GM12878 (cell line): ENCODE measurements at regions not wholly inside any gene's neighbourhood (a gene's known extent, or its start where the extent isn't known, plus 50 kb on each side); places are given as distances from the start of the nearest gene placed in this dataset.

Source experiments
- ATAC-seq: fragments of 200-7000 bp; cut with Tn5 transposase; 3 replicates; pipeline ENCODE4 v1.9.1; 2020; ENCODE audit warnings: mild to moderate bottlenecking, moderate library complexity
- BruUV-seq: library from RNA; stranded (reverse); fragments of 400-500 nt; replicated peaks from 2 replicates; lab custom pipeline; 2021; lab: Mats Ljungman, UMichigan
- CTCF ChIA-PET: fragments of 300-600 bp; sonication (Branson Sonifier 250); formaldehyde crosslinking; extraction: SDS; loops from one replicate; lab custom pipeline; 2021; ENCODE audit warnings: inconsistent platforms; lab: Yijun Ruan, JAX
- POLR2A ChIA-PET: fragments of 350-600 bp; formaldehyde crosslinking; extraction: SDS; loops from one replicate; lab custom pipeline; 2021; ENCODE audit warnings: inconsistent platforms; lab: Charles Lee
- RAD21 ChIA-PET: fragments of 300-600 bp; sonication (Branson Sonifier 250); formaldehyde crosslinking; loops from one replicate; lab custom pipeline; 2023; ENCODE audit warnings: antibody characterized with exemption; ENCODE audit not compliant: unreplicated experiment; lab: Charles Lee
- SMC1A ChIA-PET: fragments of 300-600 bp; sonication (Branson Sonifier 250); formaldehyde crosslinking; loops from one replicate; lab custom pipeline; 2023; ENCODE audit not compliant: unreplicated experiment, uncharacterized antibody; lab: Charles Lee
- DNase-seq: peaks from one replicate; pipeline ENCODE4 v3.0.0-alpha.2; 2011; ENCODE audit warnings: low read depth, low spot score
- FAIRE-seq: peaks from 3 replicates; lab custom pipeline; 2011; peaks lifted over from hg19 to GRCh38; lab: Jason Lieb, UNC
- H2AFZ ChIP-seq: 2 replicates; pipeline ENCODE4 v1.6.0; 2011; ENCODE audit warnings: low read depth, low read length, control low read depth; ENCODE audit not compliant: control insufficient read depth
- H3K27ac ChIP-seq: 2 replicates; pipeline ENCODE4 v1.5.1; 2011; ENCODE audit warnings: control low read depth; ENCODE audit not compliant: control insufficient read depth, insufficient read depth
- H3K27me3 ChIP-seq, 2 experiments: replicated peaks in 1 of 2; 2 replicates each; pipeline versions ENCODE4 v1.6.0 to v1.6.1; 2011; ENCODE audit warnings: low read length in 1 of 2; ENCODE audit not compliant: control insufficient read depth in 2 of 2, insufficient read depth in 2 of 2
- H3K36me3 ChIP-seq, 2 experiments: 2 replicates each; pipeline ENCODE4 v1.5.1; 2011; ENCODE audit warnings: low read length in 1 of 2; ENCODE audit not compliant: control insufficient read depth in 2 of 2, insufficient read depth in 2 of 2
- H3K4me1 ChIP-seq: 2 replicates; pipeline ENCODE4 v1.6.1; 2011; ENCODE audit warnings: mild to moderate bottlenecking, low read length, moderate library complexity, mixed read lengths; ENCODE audit not compliant: control insufficient read depth, insufficient read depth
- H3K4me2 ChIP-seq: 2 replicates; pipeline ENCODE4 v1.6.0; 2011; ENCODE audit warnings: control low read depth; ENCODE audit not compliant: control insufficient read depth, insufficient read depth
- H3K4me3 ChIP-seq: fragments of 200-600 bp; sonication (generic); 2 replicates; pipeline ENCODE4 v1.5.1; 2016
- H3K79me2 ChIP-seq: 2 replicates; pipeline ENCODE4 v1.6.0; 2011; ENCODE audit warnings: low read length; ENCODE audit not compliant: control insufficient read depth, insufficient read depth
- H3K9ac ChIP-seq: 2 replicates; pipeline ENCODE4 v1.8.0; 2011; ENCODE audit warnings: low read length, control low read depth, mixed read lengths; ENCODE audit not compliant: control insufficient read depth, insufficient read depth
- H3K9me3 ChIP-seq: replicated peaks from 3 replicates; pipeline ENCODE4 v1.5.1; 2011; ENCODE audit warnings: mild to moderate bottlenecking, low read length; ENCODE audit not compliant: control insufficient read depth, insufficient read depth
- H4K20me1 ChIP-seq: 2 replicates; pipeline ENCODE4 v1.6.0; 2011; ENCODE audit not compliant: control insufficient read depth, insufficient read depth
- ASH2L ChIP-seq: fragments of 300-600, 200-600 bp; sonication (generic); IDR thresholded peaks from 2 replicates; pipeline ENCODE4 v1.6.1; 2017; ENCODE audit warnings: low read depth, mild to moderate bottlenecking, borderline replicate concordance
- BRCA1 ChIP-seq: IDR thresholded peaks from 2 replicates; pipeline ENCODE4 v1.6.1; 2011; ENCODE audit warnings: low read depth, low read length, improper control_type of control experiment
- FOS ChIP-seq: IDR thresholded peaks from 3 replicates; pipeline ENCODE4 v1.6.1; 2011; ENCODE audit warnings: borderline replicate concordance; ENCODE audit not compliant: insufficient read length; ENCODE audit errors: extremely low read depth
- FOXK2 ChIP-seq: fragments of 450-650 bp; IDR thresholded peaks from 2 replicates; pipeline ENCODE4 v1.6.1; 2017; ENCODE audit warnings: mild to moderate bottlenecking, moderate library complexity
- IKZF2 ChIP-seq, 2 experiments: fragments of 450-650 bp; IDR thresholded peaks; 2 replicates each; pipeline ENCODE4 v1.6.1; 2017; ENCODE audit warnings: mild to moderate bottlenecking in 2 of 2, moderate library complexity in 2 of 2
- JUNB ChIP-seq: IDR thresholded peaks from 2 replicates; pipeline ENCODE4 v1.6.1; 2016; ENCODE audit warnings: antibody characterized with exemption, mild to moderate bottlenecking
- POLR2A ChIP-seq: IDR thresholded peaks from 2 replicates; pipeline ENCODE4 v1.6.1; 2011; ENCODE audit warnings: low read depth, mild to moderate bottlenecking, low read length
- SPI1 ChIP-seq: IDR thresholded peaks from 2 replicates; pipeline ENCODE4 v1.6.1; 2011; ENCODE audit warnings: low read depth, mild to moderate bottlenecking, low read length, moderate library complexity, borderline replicate concordance; ENCODE audit not compliant: insufficient read depth
- TAF1 ChIP-seq: IDR thresholded peaks from 2 replicates; pipeline ENCODE4 v1.6.1; 2011; ENCODE audit warnings: mild to moderate bottlenecking, low read depth, low read length, borderline replicate concordance
- TCF12 ChIP-seq: IDR thresholded peaks from 2 replicates; pipeline ENCODE4 v1.6.1; 2011; ENCODE audit warnings: low read depth, mild to moderate bottlenecking, low read length
- YBX1 ChIP-seq: fragments of 450-650 bp; IDR thresholded peaks from 2 replicates; pipeline ENCODE4 v1.6.1; 2016; ENCODE audit warnings: antibody characterized with exemption
- ZNF622 ChIP-seq: fragments of 450-650 bp; IDR thresholded peaks from 2 replicates; pipeline ENCODE4 v1.6.1; 2017; ENCODE audit warnings: mild to moderate bottlenecking, inconsistent platforms
- WGBS: methylation state at CpG from one replicate; pipeline ENCODE4 v1.1.6; 2016; ENCODE audit warnings: low lambda C conversion rate; ENCODE audit not compliant: insufficient replicate concordance, insufficient coverage; ENCODE audit errors: missing lambda C conversion rate; 5-methylcytosine and 5-hydroxymethylcytosine counted together
- in situ Hi-C: fragments of 300-500 bp; cut with MboI; formaldehyde crosslinking; loops from 9 replicates; pipeline ENCODE4 v1.14.3; 2018; ENCODE audit warnings: mixed read lengths
- intact Hi-C: fragments of 100-400 bp; cut with micrococcal nuclease; formaldehyde crosslinking; loops from one replicate; pipeline ENCODE4 v1.14.2; 2022; ENCODE audit not compliant: unreplicated experiment
- TF ChIP-seq, protein P1 (sequence below): IDR thresholded peaks from 2 replicates; pipeline ENCODE4 v1.6.1; 2012; ENCODE audit warnings: improper control_type of control experiment, low read depth, low read length; ENCODE audit not compliant: insufficient replicate concordance
- TF ChIP-seq, protein P2 (sequence below): fragments of 450-650 bp; IDR thresholded peaks from 2 replicates; pipeline ENCODE4 v1.6.1; 2017; ENCODE audit warnings: mild to moderate bottlenecking, low read depth, inconsistent platforms; ENCODE audit not compliant: poor library complexity, severe bottlenecking
- TF ChIP-seq, protein P3 (sequence below): IDR thresholded peaks from 2 replicates; pipeline ENCODE4 v1.6.1; 2011; ENCODE audit warnings: low read depth, mild to moderate bottlenecking, low read length, moderate library complexity, borderline replicate concordance; ENCODE audit errors: extremely low read depth

DNA sequence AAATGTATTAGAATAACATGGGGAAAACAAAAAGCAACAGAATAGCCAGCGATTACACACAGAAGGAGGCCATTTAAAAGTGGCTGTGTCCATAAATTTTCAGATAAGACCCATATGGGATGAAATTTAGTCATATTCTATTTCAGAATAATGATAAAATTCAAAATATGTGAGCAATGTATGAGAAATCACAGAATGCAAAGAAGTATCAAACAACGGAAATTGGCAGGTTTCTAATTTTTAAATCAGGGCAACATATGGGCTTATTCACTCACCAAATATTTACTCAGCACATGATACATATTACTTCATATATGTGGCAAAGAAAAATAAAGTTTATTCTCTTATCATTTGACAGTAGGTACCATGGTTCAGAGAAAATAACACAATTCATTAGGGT, 208.5 kb downstream of the GRB14 start (continued):
- TF ChIP-seq, protein P1, sequence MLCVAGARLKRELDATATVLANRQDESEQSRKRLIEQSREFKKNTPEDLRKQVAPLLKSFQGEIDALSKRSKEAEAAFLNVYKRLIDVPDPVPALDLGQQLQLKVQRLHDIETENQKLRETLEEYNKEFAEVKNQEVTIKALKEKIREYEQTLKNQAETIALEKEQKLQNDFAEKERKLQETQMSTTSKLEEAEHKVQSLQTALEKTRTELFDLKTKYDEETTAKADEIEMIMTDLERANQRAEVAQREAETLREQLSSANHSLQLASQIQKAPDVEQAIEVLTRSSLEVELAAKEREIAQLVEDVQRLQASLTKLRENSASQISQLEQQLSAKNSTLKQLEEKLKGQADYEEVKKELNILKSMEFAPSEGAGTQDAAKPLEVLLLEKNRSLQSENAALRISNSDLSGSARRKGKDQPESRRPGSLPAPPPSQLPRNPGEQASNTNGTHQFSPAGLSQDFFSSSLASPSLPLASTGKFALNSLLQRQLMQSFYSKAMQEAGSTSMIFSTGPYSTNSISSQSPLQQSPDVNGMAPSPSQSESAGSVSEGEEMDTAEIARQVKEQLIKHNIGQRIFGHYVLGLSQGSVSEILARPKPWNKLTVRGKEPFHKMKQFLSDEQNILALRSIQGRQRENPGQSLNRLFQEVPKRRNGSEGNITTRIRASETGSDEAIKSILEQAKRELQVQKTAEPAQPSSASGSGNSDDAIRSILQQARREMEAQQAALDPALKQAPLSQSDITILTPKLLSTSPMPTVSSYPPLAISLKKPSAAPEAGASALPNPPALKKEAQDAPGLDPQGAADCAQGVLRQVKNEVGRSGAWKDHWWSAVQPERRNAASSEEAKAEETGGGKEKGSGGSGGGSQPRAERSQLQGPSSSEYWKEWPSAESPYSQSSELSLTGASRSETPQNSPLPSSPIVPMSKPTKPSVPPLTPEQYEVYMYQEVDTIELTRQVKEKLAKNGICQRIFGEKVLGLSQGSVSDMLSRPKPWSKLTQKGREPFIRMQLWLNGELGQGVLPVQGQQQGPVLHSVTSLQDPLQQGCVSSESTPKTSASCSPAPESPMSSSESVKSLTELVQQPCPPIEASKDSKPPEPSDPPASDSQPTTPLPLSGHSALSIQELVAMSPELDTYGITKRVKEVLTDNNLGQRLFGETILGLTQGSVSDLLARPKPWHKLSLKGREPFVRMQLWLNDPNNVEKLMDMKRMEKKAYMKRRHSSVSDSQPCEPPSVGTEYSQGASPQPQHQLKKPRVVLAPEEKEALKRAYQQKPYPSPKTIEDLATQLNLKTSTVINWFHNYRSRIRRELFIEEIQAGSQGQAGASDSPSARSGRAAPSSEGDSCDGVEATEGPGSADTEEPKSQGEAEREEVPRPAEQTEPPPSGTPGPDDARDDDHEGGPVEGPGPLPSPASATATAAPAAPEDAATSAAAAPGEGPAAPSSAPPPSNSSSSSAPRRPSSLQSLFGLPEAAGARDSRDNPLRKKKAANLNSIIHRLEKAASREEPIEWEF, result no peak
- TF ChIP-seq ZNF622, result no peak
- TF ChIP-seq ASH2L, result no peak
- no peak for TF ChIP-seq TCF12
- TF ChIP-seq, protein P2, sequence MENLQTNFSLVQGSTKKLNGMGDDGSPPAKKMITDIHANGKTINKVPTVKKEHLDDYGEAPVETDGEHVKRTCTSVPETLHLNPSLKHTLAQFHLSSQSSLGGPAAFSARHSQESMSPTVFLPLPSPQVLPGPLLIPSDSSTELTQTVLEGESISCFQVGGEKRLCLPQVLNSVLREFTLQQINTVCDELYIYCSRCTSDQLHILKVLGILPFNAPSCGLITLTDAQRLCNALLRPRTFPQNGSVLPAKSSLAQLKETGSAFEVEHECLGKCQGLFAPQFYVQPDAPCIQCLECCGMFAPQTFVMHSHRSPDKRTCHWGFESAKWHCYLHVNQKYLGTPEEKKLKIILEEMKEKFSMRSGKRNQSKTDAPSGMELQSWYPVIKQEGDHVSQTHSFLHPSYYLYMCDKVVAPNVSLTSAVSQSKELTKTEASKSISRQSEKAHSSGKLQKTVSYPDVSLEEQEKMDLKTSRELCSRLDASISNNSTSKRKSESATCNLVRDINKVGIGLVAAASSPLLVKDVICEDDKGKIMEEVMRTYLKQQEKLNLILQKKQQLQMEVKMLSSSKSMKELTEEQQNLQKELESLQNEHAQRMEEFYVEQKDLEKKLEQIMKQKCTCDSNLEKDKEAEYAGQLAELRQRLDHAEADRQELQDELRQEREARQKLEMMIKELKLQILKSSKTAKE, result no peak
- no peak for TF ChIP-seq YBX1
- TF ChIP-seq, all 136 proteins: peak for 0

- ChIA-PET SMC1A (no interaction called here), CTCF (no interaction called here), POLR2A (no interaction called here), RAD21 (no interaction called here)
- Histone ChIP-seq H3K27me3 (no peaks in the 10 kb centered on the region; a peak in 1 of 4 replicates), H3K4me2 (no peak overlapping the region), H3K4me1 (no peaks in the 10 kb centered on the region), H2AFZ (no peak overlapping the region), H3K4me3 (no peak overlapping the region), H3K9ac (no peak overlapping the region), H3K27ac (no peak overlapping the region), H3K9me3 (no peaks in the 10 kb centered on the region), H3K79me2 (no peaks in the 10 kb centered on the region), H4K20me1 (no peaks in the 10 kb centered on the region), H3K36me3 (no peaks in the 10 kb centered on the region)
- in situ Hi-C loops, result no loop called here
- no peak for TF ChIP-seq TAF1
- TF ChIP-seq SPI1, result no peak
- no peak for TF ChIP-seq FOXK2
- TF ChIP-seq FOS, result no peak
- no peak for TF ChIP-seq BRCA1
- TF ChIP-seq JUNB, result no peak
- TF ChIP-seq IKZF2 (IDR thresholded peaks at IDR 0.05), result no peak
- no peak for TF ChIP-seq POLR2A
- TF ChIP-seq, protein P3, sequence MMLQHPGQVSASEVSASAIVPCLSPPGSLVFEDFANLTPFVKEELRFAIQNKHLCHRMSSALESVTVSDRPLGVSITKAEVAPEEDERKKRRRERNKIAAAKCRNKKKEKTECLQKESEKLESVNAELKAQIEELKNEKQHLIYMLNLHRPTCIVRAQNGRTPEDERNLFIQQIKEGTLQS, result no peak
- BruUV-seq, result no TSS peak
- intact Hi-C loops, result no loop called here
- FAIRE-seq, result no peak
- 54% methylated on average over 6 of the region's 6 CpGs for WGBS
- DNase-seq, result no peak
- ATAC-seq, result no peak
Observed at GRCh38 chr2:164389411-164389810, 231.9 kb downstream of the GRB14 start.
